EL (cell line): ENCODE measurements at regions not wholly inside any gene's neighbourhood (a gene's known extent, or its start where the extent isn't known, plus 50 kb on each side); places are given as distances from the start of the nearest gene placed in this dataset.
"Not testable (repeated sequence)": the region's sequence is repeated elsewhere in the genome, so short reads cannot be mapped to it uniquely, and the experiment has no call there.

ENCODE experiments used
- DNase-seq: peaks from one replicate; pipeline ENCODE4 v3.0.0-alpha.2; 2016

DNA sequence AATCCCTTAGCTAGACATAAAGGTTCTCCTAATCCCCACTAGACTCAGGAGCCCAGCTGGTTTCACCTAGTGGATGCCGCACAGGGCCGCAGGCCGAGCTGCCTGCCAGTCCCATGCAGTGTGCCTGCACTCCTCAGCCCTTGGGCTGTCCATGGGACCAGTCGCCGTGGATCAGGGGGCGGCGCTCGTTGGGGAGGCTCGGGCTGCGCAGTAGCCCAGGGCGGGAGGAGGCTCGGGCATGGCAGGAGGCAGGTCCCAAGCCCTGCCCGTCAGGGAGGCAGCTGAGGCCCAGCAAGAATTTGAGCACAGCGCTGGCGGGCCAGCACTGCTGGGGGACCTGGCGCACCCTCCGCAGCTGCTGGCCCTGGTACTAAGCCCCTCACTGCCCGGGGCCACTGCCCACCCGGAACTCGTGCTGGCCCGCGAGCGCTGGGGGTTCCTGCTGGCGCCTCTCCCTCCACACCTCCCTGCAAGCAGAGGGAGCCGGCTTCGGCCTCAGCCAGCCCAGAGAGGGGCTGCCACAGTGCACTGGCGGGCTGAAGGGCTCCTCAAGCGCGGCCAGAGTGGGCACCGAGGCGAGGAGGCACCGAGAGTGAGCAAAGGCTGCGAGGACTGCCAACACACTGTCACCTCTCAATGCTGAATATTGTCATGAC is 307.8 kb downstream of the C6orf118 start:
- no peak for DNase-seq

DNA sequence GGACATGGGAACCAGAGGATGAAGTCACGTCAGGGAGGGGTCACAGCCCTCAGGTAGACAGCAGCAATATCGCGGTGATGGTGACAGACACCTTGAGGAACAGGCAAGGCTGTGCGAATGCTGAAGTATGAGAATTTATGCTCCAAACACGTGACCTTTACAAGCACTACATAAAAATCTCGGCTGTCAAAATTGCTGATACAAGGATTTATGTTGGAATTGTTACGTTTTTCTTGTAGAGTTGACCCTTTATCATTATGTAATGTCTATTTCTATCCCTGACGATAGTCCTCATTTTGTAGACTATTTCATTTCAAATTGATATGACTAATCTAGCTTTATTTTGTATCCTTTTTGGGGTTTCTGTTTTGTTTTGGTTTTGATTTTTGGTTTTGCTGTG is 311.1 kb downstream of the C6orf118 start:
- DNase-seq = no peak

DNA sequence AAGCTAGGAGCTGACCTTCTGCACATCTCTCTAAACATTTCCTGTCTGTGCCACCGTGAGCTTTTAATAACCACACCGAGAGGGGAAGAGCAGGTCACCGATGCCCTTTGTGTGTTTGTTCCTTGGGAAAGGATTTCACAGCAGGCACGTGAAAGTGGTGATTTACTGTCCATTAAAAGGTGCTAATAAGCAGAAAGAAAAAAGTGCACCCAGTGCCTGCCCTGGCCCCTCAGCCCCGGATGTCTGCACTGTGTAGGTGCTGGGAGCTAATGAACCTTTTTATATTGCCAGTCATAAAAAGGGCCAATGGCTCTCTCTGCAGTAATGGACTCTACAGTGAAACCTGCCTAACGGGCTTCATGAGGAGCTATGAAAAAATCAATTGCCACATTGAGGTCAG is 312.6 kb downstream of the C6orf118 start:
- no peak for DNase-seq

GRCh38 chr6:164991573-164991972 is 317.8 kb downstream of the C6orf118 start:
- no peak for DNase-seq

DNA sequence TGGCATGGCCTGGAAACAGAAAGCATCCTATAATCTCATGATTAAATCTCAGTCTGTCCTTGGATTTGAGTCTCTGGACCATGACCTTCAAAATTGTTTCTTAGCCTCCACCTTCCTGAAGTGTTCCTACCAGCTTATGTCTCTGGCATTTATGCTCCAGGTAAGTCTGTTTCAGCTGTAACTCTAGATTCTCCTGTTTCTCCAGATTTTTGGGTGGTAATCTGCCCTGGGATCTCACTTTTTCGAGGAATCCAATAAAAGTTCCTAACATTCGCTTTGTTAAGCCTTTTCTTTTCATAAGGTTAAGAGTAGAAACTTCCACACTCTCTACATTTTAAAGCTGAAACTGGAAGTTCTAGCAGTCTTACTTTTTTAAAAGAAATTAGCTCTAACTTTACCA is 318.5 kb downstream of the C6orf118 start:
- no peak for DNase-seq

- DNase-seq = no peak
Measured at GRCh38 chr6:164982389-164982788, 327.0 kb downstream of the C6orf118 start.

GRCh38 chr6:164967102-164967501 is 342.3 kb downstream of the C6orf118 start:
- DNase-seq = no peak

- DNase-seq = no peak
Measured at GRCh38 chr6:164962805-164963204, 346.6 kb downstream of the C6orf118 start.

DNA sequence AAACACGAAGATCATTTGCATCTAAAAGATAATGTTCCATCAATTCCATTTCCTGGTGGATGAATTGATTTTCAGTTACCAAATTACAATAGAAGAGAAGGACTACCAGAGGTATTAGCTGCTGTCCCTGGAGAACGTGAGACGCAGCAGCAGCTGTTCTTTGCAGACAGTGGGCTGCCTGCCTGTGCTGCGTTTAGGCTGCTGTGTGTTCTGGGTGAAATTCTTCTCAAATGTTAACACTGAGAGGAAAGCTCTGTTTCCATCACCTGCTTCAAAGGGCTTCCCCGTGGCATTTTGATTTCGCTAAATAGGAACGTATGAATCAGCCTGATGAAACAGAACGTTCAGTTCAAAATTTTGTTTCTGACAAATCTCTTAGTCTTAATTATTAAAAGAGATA is 362.2 kb downstream of the C6orf118 start:
- DNase-seq = no peak

DNA sequence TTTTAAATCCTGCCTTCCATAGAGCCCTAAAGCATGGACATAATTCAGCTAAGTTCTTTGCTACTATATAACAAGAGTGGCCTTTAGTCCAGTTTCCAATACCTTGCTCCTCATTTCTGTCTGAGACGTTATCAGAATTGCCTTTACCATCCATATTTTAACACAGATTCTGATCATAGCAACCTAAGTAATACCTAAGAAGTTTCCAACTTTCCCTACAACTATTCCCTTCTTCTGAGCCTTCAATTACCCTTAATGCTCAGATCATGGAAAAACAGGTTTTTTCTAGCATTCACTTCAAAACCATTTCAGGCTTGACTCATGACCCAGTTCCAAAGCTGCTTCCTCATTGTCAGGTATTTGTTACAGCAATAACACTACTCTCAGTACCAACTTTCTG is 367.1 kb downstream of the C6orf118 start:
- DNase-seq = no peak

DNA sequence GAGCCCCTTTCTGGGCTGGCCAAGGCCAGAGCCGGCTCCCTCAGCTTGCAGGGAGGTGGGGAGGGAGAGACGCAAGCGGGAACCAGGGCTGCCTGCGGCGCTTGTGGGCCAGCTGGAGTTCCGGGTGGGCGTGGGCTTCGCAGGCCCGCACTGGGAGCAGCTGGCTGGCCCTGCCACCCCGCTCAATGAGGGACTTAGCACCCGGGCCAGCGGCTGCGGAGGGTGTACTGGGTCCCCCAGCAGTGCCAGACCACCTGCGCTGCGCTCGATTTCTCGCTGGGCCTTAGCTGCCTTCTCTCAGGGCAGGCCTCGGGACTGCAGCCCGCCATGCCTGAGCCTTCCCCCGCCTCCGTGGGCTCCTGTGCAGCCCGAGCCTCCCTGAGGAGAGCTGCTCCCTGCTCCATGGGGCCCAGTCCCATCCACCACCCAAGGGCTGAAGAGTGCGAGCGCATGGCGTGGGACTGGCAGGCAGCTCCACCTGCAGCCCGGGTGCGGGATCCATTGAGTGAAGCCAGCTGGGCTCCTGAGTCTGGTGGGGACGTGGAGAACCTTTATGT is 376.1 kb downstream of the C6orf118 start:
- DNase-seq = not testable (repeated sequence)

- no peak for DNase-seq
Measured at GRCh38 chr6:164929408-164929977, 379.9 kb downstream of the C6orf118 start.

DNA sequence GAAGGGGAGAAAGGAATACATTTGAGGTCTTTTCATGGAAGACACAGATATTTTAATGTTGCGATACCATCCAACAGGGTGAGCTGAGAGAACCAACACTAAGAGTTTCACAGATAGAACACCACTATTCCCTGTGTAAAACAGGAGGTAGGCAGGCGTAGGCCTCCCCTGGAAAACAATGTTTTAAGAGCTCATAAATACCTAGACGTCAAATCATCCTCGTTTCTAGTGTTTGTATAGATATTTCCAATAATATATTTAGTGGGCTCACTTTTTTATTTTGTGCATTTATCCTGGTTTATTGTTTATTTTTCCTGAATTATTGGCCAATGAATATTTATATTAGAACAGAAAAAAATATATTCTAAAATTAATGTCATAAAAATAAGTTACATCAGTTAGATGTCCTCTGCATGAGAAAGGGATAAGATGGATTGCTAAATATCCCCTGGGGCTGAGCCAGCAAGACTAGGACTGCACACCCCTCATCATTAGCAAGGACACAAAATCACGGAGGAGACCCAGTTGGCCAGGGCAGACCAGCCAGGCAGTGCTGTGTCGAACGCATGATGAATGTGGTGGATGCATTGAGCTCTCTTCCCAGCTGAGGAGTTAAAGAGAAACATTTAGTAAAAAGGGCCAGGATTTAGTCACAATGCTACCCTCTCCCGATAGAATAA is 380.5 kb downstream of the C6orf118 start:
- DNase-seq = no peak

DNA sequence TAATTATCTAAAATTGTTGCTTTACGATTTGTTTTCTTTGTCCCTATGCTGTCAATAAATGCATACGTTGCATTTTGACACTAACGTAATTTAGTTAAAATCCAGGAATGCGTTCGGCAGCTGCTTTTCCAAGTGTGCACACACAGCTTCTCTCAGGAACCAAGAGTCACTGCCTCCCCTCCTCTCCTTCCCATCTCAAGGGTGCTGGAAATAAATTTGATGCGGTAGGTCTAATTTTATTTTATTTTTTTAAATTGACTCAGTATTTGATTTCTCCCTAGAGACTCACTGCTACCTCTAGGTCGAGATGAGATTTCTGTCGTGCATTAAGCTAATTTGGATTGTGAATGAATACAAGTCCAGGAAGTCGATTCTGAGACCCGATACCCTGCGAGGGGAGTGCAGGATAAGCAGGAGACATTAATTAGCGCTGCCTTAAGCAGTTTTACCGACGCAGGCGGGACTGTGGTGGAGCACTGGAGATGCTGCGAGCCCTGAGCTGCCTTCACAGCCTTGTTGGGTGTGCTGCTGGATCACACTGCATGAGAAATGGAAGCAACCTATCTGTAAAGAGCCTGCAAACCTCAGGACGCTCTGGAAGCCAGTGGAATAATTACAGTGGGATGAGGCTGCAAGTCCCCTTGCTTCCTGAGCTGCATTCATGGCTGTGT is 381.2 kb downstream of the C6orf118 start:
- no peak for DNase-seq

- DNase-seq = peak; percentile 27
Measured at GRCh38 chr6:164927288-164928056, 381.9 kb downstream of the C6orf118 start.

DNA sequence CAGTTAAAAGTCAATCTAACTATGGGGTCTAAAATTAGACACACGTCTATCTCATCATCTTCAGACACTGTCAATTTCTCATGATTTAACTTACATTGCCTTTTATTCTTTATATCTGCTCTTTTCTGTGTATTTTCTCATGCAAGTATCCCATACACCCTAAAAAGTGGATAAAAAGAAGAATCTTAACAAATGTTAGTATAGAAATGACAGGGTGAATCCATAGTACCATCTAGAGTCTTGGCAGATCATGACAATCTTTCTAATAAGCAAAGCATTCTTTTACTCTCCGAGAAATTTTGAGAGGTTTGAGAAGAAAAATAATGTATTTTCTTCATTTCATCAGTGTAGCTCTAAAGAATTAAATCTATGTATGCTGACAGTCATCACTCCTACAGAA is 382.7 kb downstream of the C6orf118 start:
- no peak for DNase-seq

DNA sequence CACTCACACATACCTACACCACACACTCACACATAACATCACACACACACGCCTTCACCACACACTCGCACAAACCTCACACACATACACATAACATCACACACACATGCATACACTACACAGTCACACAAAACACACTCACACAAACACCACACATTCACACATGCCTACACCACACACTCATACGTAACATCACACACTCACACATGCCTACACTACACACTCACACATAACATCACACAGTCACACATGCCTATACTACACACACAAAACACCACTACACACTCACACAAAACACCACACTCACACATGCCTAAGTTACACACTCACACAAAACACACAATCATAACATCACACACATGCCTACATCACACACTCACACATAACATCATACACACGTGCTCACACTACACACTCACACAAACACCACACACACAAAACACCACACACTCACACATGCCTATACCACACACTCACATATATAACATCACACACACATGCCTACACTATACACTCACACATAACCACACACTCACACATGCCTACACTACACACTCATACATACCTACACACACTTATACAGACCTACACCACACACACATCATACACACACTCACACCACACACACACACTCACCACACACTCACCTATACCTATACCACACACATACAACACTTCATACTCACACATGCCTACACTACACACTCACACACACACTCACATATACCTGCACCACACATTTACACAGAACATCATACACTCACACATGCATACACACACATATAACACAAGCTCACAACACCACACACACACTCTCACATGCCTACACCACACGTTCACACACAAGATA is 383.5 kb downstream of the C6orf118 start:
- DNase-seq = no peak

- DNase-seq = no peak
Measured at GRCh38 chr6:164924674-164925073, 384.7 kb downstream of the C6orf118 start.

DNA sequence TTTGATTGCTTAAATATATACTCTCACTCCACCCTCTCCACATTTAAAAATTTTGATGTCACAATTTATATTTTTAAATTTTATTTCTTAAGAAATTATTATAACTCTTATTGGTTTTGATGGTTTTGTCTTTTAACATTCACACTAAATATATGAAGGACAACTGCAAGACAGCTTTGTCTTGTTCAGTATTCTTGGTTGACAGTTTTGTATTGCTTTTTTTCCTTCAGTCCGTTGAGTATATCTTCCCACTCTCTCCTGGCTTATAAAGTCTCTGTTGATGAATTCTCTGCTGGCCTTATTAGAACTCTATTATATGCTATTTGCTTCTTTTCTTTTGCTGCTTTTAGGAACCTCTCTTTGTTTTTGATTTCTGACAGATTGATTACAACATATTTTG is 392.2 kb downstream of the C6orf118 start:
- no peak for DNase-seq

GRCh38 chr6:164916087-164916486 is 393.3 kb downstream of the C6orf118 start:
- no peak for DNase-seq

DNA sequence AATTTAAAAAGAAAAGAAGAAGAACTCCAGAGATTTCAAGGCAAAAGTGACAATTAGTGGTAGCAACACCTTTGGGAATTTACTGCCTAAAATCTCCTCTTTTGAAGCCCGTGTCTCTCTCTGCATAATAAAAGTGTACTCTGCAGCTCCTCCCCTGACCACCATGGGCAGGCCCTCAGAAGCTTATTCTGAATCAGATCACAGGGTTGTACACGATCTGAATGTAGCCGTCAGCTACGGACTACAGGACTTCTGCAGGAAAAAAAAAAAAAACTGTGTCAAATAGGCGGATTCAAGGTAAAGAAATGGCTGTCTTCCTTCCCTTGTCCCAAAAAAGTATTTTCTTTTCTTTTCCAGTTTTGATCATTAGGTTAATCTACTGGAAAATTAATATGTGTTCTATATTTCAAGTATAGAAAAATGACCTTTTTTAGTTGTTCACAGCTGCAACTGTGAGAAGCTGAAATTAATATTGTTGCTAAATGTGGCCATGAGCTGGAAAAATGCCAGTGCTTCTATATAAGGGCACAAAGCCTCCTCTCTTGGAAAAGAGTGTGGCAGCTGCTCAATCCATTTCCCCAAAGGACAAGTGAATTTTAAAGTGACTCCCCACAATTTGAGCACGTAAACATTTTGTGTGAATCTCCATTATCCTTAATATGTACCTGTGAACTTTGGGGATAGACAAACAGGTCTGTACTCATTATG is 397.4 kb downstream of the C6orf118 start:
- no peak for DNase-seq
